ENCODE measurements at regions not wholly inside any gene's neighbourhood (a gene's known extent, or its start where the extent isn't known, plus 50 kb on each side); places are given as distances from the start of the nearest gene placed in this dataset.

DNA sequence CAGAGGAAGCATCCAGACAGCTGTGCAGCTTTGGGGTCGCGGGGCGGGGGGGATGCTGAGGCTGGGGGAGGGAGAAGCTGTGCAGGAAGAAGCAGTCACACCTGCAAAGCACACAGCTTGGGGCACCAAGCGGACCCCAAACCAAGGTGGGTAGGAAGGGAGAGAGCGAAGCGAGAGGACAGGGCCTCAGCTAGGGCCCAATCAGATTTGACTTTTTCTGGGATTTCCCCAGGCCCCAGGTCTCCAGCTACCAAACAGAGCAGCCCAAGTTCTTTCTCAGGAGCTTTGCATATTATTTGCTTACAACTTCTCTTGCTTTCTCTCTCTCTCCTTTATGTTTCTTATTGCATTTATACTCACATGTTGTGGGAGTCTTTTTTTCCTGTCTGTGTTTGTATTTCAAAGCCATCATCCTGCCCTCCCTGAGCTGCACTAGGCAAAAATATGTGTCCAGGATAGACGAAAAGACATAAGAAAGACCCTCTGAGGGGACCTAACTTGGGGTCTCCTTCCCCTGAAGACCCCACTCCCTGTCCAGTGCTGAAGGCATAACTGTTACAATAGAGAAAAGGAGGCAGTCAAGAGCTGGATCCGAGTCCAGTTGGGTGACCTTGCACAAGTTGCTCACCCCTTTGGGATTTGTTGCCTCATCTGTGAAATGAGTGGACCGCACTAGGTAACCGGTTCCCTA is 50.6 kb upstream of the SMNDC1 start:
- no peak for DNase-seq

DNA sequence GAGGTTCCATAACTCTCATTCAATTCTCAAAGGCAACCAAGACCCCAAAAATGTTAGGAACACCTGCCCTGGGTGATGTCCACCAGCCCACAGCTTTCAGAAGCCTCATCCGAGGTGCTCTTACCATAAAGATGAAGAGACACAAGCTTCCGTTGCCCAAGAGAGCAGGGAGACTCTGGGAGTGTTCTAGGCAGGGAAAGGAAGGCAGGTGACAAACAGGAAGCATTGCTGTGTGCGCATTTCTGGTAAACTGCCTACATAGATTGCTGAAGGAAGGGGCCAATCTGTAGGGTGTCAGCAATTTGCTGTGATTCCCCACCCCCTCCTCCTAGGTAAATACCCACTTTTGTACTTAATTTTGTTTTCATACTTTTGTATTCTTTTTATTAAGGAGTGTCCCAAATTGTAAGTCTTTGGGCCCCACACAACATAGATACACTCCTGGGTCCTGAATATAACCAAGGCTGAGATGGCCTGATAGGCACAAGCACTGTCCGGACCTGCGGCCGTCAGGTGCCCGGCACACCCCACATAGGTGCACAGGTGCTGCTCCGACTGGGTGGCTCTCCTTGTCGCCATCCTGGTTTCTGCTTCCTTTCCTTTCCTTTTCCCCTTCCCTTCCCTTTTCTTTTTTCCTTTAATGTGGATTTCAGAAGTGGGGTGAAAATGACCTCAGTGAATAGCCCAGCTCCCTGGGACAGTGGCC is 51.4 kb upstream of the SMNDC1 start:
- no peak for DNase-seq

DNA sequence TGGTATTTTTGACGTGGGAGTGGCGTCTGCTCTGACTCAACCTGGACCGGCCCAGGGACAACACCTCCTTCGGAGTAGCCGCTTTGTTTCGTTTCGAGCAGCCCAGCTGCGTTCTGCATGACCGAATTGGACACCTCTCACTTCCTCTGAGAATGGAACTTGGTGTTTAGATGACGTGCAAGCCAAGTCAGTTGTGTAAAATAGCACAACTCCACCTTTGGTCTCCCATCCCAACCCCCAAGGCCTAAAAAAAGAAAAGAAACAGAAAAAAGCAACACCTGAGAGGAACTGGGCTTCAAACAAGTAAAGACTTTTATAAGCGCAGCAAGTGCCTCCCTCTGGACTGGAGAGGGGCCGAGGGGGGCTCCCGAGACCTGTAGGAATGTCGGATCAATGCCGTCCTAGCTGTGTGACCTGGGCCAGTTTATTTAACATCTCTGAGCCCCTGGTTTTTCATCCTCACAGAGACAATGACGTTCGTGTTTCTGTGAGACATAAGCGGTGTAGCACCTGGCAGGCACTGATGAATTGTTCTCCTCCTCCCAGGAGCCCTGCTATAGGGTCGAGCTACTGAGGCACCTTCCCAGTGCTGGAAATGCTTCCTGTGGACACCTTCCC is 52.0 kb upstream of the SMNDC1 start:
- no peak for DNase-seq

GRCh38 chr10:110357252-110357780 is 52.6 kb upstream of the SMNDC1 start:
- no peak for DNase-seq

- DNase-seq, result no peak
Observed at GRCh38 chr10:110357871-110358270, 53.2 kb upstream of the SMNDC1 start.

DNA sequence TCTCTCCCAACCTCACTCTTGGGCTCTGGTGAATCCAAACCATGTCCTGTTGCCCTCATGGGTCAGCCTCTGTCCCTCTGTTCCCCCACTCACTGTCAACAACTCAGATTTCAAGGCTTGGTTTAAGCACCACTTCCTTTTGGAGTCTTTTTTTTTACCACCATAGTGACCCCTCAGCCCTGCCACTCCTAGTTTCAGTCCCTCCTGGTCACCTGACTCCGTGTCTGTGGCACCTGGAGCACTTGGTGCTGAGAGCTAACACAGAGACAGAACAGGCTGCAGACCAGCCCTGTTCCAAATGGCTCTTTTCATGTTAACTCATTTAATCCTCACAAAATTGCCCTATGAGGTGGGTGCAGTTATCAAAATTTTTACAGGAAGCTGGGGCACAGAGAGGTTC is 53.6 kb upstream of the SMNDC1 start:
- no peak for DNase-seq

DNA sequence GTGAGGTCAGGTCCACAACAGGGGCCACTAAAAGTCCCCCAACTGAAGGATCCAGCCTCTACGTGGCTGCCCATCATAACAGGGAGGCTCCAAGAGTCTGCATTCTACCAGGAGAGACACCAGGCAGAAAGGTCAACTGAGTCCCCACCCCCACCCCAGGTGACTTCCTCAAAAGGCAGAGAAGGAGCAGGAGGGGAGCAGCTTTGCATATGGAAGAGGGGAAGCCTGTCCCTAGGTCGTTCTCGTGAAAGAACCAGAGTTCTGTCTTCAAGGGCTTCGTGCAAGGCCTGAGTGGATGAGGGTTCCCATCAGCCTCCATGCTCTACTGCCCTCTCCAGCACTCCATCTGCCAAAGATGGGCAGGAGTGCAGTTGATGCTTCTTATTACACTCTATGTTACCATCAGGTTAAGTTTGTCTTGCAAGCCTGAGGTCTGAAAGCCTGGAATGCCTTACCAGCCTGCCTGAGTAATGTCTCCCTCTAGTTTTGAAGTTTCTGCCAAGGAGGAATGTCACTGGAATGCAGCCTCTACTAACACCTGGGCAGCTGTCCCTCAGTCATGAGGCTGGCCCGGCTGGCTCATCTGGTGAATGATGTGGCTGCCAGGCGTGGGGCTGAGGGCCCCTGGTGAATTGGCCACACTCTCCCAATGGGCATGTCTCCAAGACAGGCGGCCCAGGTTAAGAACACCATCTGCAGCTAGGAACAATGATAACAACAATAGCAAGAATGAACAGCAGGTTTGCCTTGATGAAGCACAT is 54.3 kb upstream of the SMNDC1 start:
- no peak for DNase-seq

GRCh38 chr10:110360857-110361474 is 56.2 kb upstream of the SMNDC1 start:
- DNase-seq, result no peak

DNA sequence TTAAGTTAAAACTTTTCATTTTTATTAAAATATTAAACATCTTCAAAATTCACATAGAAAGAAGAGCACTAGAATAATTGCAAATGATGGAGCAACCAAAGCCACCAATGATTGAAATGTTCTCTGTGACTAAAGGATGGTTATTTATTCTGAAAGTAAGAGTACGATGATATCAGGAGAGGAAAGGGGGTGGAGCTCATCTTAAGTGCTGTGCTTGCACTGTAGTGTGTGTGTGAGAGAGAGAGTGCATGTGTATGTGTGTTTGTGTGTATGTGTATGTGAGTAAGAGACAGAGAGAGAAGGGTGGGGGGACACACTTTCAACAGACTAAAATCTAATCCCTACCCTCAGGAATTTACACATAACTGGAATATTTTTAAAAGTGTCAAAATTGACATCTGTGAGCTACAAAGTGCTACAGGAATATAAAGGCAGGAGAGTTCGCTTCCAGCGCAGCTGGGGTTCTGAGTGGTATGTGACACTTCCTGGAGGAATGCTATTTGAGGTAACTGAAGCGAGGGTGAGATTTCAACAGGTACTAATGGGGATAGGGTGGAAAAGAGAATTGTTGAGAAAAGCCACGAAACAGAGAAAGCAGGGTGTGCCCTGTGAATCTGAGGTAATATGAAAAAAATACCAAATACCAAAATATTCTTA is 57.2 kb upstream of the SMNDC1 start:
- DNase-seq, result no peak

DNA sequence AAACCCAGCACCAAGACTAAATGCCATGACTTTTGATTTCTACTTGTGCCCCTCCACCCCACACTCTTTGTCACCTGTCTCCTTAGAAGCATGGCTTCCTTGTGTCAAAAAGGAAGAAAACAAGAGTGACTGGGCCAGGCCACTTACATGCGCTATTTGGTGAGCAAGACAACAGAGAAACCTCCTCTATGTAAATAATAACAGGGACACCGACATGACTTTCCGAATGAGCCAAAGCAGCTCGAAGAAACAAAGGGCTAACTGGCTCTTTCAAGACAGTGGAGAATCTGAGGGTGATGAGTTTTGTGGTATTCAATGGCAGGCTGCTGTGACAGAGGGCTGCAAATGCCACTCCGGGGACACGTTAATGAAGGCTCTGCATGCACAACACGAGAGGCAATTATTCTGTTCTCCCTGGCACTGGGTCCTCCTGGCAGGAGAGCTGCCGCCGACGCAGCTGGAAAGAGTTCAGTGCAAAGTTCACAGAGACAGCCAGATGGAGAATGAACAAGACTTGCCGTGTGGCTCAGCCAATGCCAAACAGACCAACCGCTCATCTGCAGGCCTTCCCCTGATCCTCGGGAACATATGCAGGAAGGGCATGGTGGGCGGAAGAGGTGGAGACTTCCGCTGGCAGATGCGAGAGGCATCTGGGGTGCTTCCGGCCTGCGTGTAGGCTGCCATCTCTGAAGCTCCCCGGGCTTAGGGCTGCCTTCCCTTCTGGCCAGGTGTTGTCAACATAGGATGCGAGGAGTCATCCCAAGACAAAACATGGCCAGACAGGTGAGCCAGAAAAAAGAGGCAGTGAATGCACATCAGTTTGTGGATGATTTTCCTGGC is 59.1 kb upstream of the SMNDC1 start:
- DNase-seq, result no peak

DNA sequence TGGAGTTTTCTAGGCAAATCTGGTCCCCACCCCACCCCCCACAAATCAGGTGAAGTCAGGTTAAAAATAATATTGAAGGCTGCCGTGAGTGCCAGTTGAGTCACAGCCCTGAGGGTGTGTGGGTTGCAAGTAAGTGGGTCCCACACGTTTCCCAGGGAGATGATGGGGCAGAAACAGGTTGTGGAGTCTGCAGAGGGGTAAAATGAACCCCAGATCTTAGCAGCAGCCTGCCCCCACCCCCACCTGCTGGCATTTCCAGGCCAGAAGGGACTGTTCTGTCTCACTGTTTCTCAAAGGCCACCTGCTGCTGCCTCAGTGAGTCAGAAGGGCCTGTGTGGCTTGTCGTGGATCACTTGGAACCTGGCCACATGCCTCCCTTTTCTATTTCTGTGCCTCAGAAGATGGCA is 59.8 kb upstream of the SMNDC1 start:
- no peak for DNase-seq

GRCh38 chr10:110365356-110366143 is 60.8 kb upstream of the SMNDC1 start:
- no peak for DNase-seq

DNA sequence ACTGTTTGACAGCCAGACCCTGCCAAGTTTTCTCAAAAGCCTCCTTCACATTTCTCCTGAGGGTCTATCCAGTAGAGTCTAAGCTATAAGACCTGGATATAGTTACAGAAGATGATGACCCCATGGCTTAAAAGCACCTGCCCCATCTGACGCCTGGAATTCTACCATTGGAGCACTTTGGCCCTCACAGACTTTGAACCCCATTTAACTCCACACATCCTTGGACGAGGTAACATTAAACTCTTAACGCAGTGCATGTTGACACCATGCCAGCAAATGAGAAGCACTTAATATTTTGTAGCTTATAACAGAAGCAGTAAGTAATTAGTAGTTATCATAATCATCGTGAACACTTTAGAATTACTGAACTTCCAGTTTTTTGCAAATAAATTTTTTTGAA is 61.9 kb upstream of the SMNDC1 start:
- DNase-seq, result no peak

DNA sequence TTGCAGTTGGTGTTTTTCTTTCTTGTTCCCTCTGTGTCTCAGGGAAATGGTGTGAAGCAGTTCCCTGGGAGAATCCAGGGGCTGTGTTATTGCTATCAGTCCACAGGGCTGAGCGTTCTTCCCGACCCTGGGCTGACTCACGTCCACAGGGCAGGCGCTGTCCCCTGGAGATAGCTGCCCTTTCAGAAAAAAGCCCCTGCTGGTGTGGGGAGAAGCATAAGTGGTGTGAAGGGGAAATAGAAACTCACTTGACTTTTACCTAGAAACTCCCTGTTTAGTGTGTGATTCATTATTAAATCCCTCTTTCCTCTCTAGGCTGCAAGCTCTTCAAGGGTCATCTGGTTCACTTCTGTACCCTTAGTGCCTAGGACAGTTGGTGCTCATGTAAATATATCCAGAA is 63.3 kb upstream of the SMNDC1 start:
- DNase-seq, result no peak

DNA sequence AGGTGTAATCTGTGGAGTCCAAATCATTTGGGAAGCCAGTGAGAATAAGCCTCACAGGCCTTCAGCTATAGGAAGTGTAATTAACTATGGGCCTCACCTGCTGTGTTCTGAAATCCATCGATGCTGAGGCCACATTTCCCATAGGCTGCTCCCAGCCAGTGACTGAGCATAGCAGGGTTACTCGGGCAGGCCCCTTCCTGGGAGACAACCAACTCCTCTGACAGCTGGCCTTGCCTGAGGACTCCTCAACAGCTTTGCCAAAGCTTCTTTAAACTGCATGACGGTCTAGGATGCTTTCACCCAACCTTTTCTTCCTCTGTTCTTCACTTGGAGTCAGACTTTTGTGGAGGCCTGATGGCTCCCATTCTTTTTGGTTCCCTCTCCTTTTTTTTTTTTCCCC is 63.8 kb upstream of the SMNDC1 start:
- no peak for DNase-seq

- peak; percentile 36 for DNase-seq
Observed at GRCh38 chr10:110370006-110370405, 65.3 kb upstream of the SMNDC1 start.

DNA sequence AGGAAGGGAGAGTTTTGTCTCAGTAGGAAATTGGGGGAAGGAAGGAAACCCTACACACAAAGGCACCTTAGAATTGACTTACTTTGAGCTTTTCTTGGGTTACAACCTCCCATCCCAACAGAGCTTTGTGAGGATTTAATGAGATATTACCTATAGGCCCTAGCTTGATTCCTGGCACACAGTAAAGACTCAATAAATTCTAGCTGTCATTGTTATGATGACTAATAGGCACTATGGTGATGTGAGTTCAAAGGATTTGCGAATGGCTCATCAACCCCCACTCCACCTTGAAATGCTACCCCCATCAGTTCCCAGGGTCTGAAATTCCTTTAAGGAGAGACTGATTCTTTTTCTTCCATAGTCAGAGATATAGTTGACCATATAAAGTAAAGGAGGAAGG is 67.9 kb upstream of the SMNDC1 start:
- no peak for DNase-seq

GRCh38 chr10:110373059-110373458 is 68.3 kb upstream of the SMNDC1 start:
- no peak for DNase-seq

GRCh38 chr10:110373857-110374654 is 69.3 kb upstream of the SMNDC1 start:
- no peak for DNase-seq

DNA sequence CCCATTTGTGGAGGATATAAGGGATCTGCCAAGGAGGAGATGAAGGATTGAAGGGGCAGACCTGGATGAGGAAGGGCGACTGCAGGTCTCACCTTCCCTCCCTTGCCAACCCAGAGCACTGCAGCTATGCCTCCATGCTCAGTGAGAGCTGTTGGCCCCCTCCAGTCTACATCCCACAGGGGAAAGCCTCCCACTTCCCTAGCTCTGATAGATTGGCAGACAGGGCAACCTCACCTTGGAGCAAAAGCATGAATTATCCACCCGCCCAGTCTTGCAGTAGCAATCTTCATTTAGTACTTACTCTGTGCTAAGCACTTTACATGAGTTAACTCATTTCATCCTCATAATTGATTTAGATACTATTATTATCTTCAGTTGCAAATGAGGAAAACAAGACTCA is 70.4 kb upstream of the SMNDC1 start:
- DNase-seq, result no peak
